ENCODE measurements at regions not wholly inside any gene's neighbourhood (a gene's known extent, or its start where the extent isn't known, plus 50 kb on each side); places are given as distances from the start of the nearest gene placed in this dataset.

DNA sequence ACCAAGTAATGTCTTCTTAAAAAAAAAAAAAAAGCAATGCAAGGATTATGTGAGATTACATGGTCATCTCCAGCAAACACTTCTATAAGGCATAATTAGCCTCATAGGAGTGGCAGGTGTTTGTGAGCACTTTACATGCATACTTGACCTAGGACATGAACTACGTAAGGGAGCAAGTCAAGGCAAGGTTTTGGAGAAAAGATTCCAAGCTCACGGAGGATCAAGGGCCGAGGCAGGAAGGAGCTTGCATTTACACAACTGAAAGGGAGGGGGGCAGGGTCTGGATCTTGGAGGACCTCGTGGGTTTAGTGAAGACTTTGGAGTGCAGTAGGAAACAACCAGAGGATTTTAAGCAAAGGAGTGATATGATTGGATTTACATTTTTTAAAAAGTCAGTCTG is 112.5 kb downstream of the CCER1 start:
- H3K27ac Mint-ChIP-seq (ENCODE audit: unreplicated experiment) = no peak overlapping the region
- TF ChIP-seq CTCF (conservative IDR thresholded peaks at IDR 0.05) = no peak
- H3K9me3 Mint-ChIP-seq = peaks cover 8% of the 10 kb centered on the region
- H3K4me1 Mint-ChIP-seq = peaks cover 4% of the 10 kb centered on the region
- no peaks in the 10 kb centered on the region for H3K27me3 Mint-ChIP-seq (ENCODE audit: low read depth)
- H3K4me3 Mint-ChIP-seq = no peak overlapping the region
- H3K36me3 Mint-ChIP-seq (ENCODE audit: low read depth) = peaks cover 2% of the 10 kb centered on the region
- DNase-seq (ENCODE audit: low read depth, low spot score) = no peak

DNA sequence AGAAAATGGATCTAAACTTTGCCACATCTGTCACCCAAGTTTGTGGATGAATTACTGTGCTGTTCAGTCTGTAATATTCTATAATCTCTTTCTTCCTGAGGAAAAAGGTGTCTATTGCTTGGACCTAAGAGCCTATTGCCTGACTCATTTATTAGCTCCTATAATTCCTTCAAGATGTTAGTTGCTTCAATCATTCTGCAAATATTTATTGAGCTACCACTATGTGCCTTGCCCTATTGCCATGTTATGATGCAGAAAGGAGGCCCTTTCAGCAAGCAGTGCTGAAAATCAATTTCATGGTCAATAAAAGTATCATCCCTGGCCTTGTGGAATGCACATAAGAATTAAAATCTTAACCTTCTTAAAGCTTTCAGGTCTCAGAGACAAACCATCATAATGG is 113.6 kb downstream of the CCER1 start:
- Mint-ChIP-seq H3K27ac (ENCODE audit: unreplicated experiment) (no peak overlapping the region), H3K27me3 (ENCODE audit: low read depth) (no peaks in the 10 kb centered on the region), H3K9me3 (peaks cover 6% of the 10 kb centered on the region), H3K4me3 (no peak overlapping the region), H3K4me1 (peaks cover 4% of the 10 kb centered on the region), H3K36me3 (ENCODE audit: low read depth) (peaks cover 2% of the 10 kb centered on the region)
- DNase-seq (ENCODE audit: low read depth, low spot score) = no peak
- no peak for TF ChIP-seq CTCF (conservative IDR thresholded peaks at IDR 0.05)

GRCh38 chr12:90839346-90839745 is 115.6 kb downstream of the CCER1 start:
- no peak for DNase-seq (ENCODE audit: low read depth, low spot score)
- Mint-ChIP-seq H3K4me3 (no peak overlapping the region), H3K27ac (ENCODE audit: unreplicated experiment) (no peak overlapping the region), H3K4me1 (peaks cover 4% of the 10 kb centered on the region), H3K27me3 (ENCODE audit: low read depth) (no peaks in the 10 kb centered on the region), H3K36me3 (ENCODE audit: low read depth) (no peaks in the 10 kb centered on the region), H3K9me3 (peaks cover 3% of the 10 kb centered on the region)
- no peak for TF ChIP-seq CTCF (conservative IDR thresholded peaks at IDR 0.05)

DNA sequence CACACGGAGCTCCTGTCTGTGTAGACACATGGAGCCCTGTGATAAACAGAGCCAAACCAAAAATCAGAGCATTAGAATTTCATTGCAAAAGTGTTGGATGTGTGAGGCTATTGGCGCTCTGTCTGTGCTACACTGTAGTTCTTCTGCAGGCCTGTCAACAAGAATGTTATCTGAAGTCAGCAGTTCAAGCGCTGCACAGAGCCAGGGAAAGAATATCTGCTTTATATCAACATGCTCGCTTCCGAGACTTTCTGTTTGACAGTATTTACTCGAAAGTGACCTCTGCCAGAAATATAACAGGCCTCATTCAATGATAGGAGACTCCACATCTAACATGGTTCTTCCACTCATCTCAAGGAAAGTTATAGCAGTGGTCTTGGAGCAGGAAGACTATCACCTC is 118.3 kb downstream of the CCER1 start:
- no peak for TF ChIP-seq CTCF (conservative IDR thresholded peaks at IDR 0.05)
- no peak for DNase-seq (ENCODE audit: low read depth, low spot score)
- Mint-ChIP-seq H3K4me1 (no peaks in the 10 kb centered on the region), H3K4me3 (no peak overlapping the region), H3K36me3 (ENCODE audit: low read depth) (no peaks in the 10 kb centered on the region), H3K27me3 (ENCODE audit: low read depth) (no peaks in the 10 kb centered on the region), H3K27ac (ENCODE audit: unreplicated experiment) (no peak overlapping the region), H3K9me3 (peaks cover 3% of the 10 kb centered on the region)

DNA sequence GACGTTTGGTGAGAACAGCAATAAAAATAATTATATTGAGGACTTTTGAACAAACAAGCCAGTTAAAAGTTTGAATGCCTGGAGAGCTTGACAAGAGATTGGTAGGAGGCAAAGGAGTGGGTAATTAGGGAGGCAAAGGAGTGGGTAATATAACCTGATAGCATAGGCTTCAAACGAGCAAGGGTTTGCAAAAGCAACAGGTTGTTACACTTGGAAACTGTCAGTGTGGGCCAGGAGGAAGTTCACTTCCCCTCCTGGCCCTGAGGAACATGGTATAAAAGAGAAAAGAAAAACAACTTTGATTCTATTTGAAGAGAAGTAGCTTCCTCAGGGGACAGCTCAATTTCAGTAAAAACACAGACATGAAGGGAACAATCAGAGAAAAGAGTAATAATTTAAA is 121.7 kb downstream of the CCER1 start:
- Mint-ChIP-seq H3K36me3 (ENCODE audit: low read depth) (no peaks in the 10 kb centered on the region), H3K4me1 (peaks cover 4% of the 10 kb centered on the region), H3K27me3 (ENCODE audit: low read depth) (no peaks in the 10 kb centered on the region), H3K9me3 (no peaks in the 10 kb centered on the region), H3K4me3 (no peak overlapping the region), H3K27ac (ENCODE audit: unreplicated experiment) (no peak overlapping the region)
- TF ChIP-seq CTCF (conservative IDR thresholded peaks at IDR 0.05) = no peak
- DNase-seq (ENCODE audit: low read depth, low spot score) = no peak

DNA sequence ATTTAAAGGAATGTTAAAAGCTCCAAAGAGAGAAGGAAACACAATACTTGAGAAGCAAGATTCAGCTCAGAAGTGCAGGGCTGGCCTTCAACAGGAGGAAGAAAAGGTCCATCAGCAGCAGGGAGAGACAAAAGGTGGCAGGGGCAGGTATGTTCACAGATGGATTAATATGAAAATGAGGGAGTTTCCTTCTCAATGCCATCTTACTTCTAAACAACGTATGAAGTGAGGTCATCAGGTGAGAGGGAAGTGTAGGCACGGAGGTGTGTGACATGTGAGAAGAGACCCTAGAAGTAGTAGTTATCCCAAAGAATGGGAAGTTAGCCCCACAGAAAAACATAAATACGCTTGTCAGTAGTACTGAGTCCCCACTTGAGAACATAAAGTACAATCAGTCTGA is 122.5 kb downstream of the CCER1 start:
- Mint-ChIP-seq H3K4me1 (peaks cover 4% of the 10 kb centered on the region), H3K9me3 (no peaks in the 10 kb centered on the region), H3K27me3 (ENCODE audit: low read depth) (no peaks in the 10 kb centered on the region), H3K27ac (ENCODE audit: unreplicated experiment) (no peak overlapping the region), H3K4me3 (no peak overlapping the region), H3K36me3 (ENCODE audit: low read depth) (no peaks in the 10 kb centered on the region)
- TF ChIP-seq CTCF (conservative IDR thresholded peaks at IDR 0.05) = no peak
- DNase-seq (ENCODE audit: low read depth, low spot score) = no peak
